Vagina (tissue), 2 donors: ENCODE measurements at regions not wholly inside any gene's neighbourhood (a gene's known extent, or its start where the extent isn't known, plus 50 kb on each side); places are given as distances from the start of the nearest gene placed in this dataset.
"Not testable (repeated sequence)": the region's sequence is repeated elsewhere in the genome, so short reads cannot be mapped to it uniquely, and the experiment has no call there.

Experiments
- DNase-seq, 2 donors: peaks; one replicate each; pipeline ENCODE4 v3.0.0-alpha.2; 2017; ENCODE audit errors: extremely low spot score in 2 of 2
- H3K27ac ChIP-seq: fragments of 200-600 bp; sonication (generic); one replicate; pipeline ENCODE4 v1.5.1; 2019
- H3K27me3 ChIP-seq: fragments of 200-600 bp; sonication (generic); one replicate; pipeline ENCODE4 v1.5.1; 2019
- H3K36me3 ChIP-seq, 2 donors: fragments of 200-600 bp; sonication (generic); one replicate each; pipeline ENCODE4 v1.5.1; 2017 to 2019
- H3K4me1 ChIP-seq: fragments of 200-600 bp; sonication (generic); one replicate; pipeline ENCODE4 v1.5.1; 2019
- H3K4me3 ChIP-seq, 2 donors: fragments of 200-600 bp; sonication (generic); 1 replicate in 1 of 2; 2 replicates in 1 of 2; pipeline ENCODE4 v1.5.1; 2016 to 2019
- H3K9me3 ChIP-seq: fragments of 200-600 bp; sonication (generic); one replicate; pipeline ENCODE4 v1.5.1; 2019
- CTCF ChIP-seq, 3 experiments: fragments of 450-650 bp in 2 of 3; fragments of 200-600 bp in 1 of 3; sonication (generic) in 1 of 3; IDR thresholded peaks; one replicate each; pipeline ENCODE4 v1.5.1; 2017 to 2019; ENCODE audit warnings: antibody characterized with exemption in 3 of 3, mild to moderate bottlenecking in 2 of 3, moderate library complexity in 2 of 3
- POLR2A ChIP-seq, 2 donors: fragments of 450-650 bp; IDR thresholded peaks; one replicate each; pipeline ENCODE4 v1.6.1; 2017; ENCODE audit warnings: antibody characterized with exemption in 2 of 2, mild to moderate bottlenecking in 2 of 2, moderate library complexity in 2 of 2
- POLR2AphosphoS5 ChIP-seq, 2 donors: sonication (generic); formaldehyde crosslinking; IDR thresholded peaks; one replicate each; pipeline ENCODE4 v1.9.0; 2017; ENCODE audit warnings: antibody characterized with exemption in 2 of 2, mild to moderate bottlenecking in 2 of 2, low read depth in 1 of 2; ENCODE audit not compliant: insufficient read depth in 1 of 2
- intact Hi-C: fragments of 100-400 bp; cut with DNase I; formaldehyde crosslinking; loops from one replicate; pipeline ENCODE4 v1.15.1; 2023

- H3K36me3 ChIP-seq: no peaks in the 10 kb centered on the region
- no peak overlapping the region for H3K4me3 ChIP-seq
- DNase-seq: no peak
These were observed 1049.0 kb downstream of the TSN start for GRCh38 chr2:122804494-122804893.

DNA sequence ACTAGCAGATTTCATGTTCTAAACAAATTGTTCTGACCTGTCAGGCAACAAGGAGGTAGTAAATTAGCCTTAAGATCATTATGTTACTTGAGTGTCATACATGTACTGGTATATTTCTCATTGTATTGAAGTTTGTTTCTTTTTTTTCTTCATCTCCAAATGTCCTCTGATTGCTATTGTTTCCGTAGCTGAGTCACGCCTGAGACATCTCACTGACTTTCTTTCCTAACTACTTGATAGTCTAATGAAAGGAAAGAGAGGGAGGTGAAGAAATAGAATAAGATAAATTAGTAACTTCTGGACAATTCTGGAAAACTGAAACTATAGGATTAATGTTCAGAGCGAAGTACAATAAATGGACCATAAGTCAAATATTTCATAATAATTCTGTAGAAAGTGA lies 1049.9 kb downstream of the TSN start:
- H3K27ac ChIP-seq: no peak overlapping the region
- H3K4me3 ChIP-seq: no peak overlapping the region
- no peaks in the 10 kb centered on the region for H3K36me3 ChIP-seq
- intact Hi-C loops: no loop called here
- DNase-seq: no peak
- TF ChIP-seq POLR2AphosphoS5 (IDR thresholded peaks at IDR 0.05; ENCODE audit: insufficient read depth in 1 of 2, low read depth in 1 of 2) (no peak), POLR2A (IDR thresholded peaks at IDR 0.05) (no peak), CTCF (IDR thresholded peaks at IDR 0.05) (no peak)
- no peaks in the 10 kb centered on the region for H3K9me3 ChIP-seq
- no peaks in the 10 kb centered on the region for H3K4me1 ChIP-seq
- H3K27me3 ChIP-seq: no peaks in the 10 kb centered on the region

More at GRCh38 chr2:122804494-122804893, 1049.0 kb downstream of the TSN start:
- Histone ChIP-seq H3K27ac (no peak overlapping the region), H3K27me3 (no peaks in the 10 kb centered on the region), H3K4me1 (no peaks in the 10 kb centered on the region), H3K9me3 (no peaks in the 10 kb centered on the region)
- intact Hi-C loops: no loop called here
- TF ChIP-seq POLR2A (IDR thresholded peaks at IDR 0.05) (no peak), POLR2AphosphoS5 (IDR thresholded peaks at IDR 0.05; ENCODE audit: insufficient read depth in 1 of 2, low read depth in 1 of 2) (no peak), CTCF (IDR thresholded peaks at IDR 0.05) (no peak)

GRCh38 chr2:122808286-122808969 lies 1053.0 kb downstream of the TSN start:
- Histone ChIP-seq H3K36me3 (no peaks in the 10 kb centered on the region), H3K27ac (no peak overlapping the region), H3K4me1 (no peaks in the 10 kb centered on the region), H3K9me3 (no peaks in the 10 kb centered on the region), H3K27me3 (no peaks in the 10 kb centered on the region), H3K4me3 (no peak overlapping the region)
- no peak for TF ChIP-seq POLR2A (IDR thresholded peaks at IDR 0.05)
- TF ChIP-seq POLR2AphosphoS5 (IDR thresholded peaks at IDR 0.05; ENCODE audit: insufficient read depth in 1 of 2, low read depth in 1 of 2): no peak
- TF ChIP-seq CTCF (IDR thresholded peaks at IDR 0.05): no peak
- no peak for DNase-seq
- intact Hi-C loops: no loop called here

GRCh38 chr2:122812214-122812613 lies 1056.8 kb downstream of the TSN start:
- H3K27me3 ChIP-seq, intact Hi-C loops, H3K27ac ChIP-seq, H3K4me1 ChIP-seq, DNase-seq, H3K4me3 ChIP-seq, H3K9me3 ChIP-seq, H3K36me3 ChIP-seq: not testable (repeated sequence)

GRCh38 chr2:122815120-122815519 lies 1059.7 kb downstream of the TSN start:
- Histone ChIP-seq H3K4me1 (no peaks in the 10 kb centered on the region), H3K9me3 (no peaks in the 10 kb centered on the region), H3K4me3 (no peak overlapping the region), H3K27me3 (no peaks in the 10 kb centered on the region), H3K27ac (no peak overlapping the region), H3K36me3 (no peaks in the 10 kb centered on the region)
- no peak for DNase-seq
- intact Hi-C loops: no loop called here
- no peak for TF ChIP-seq CTCF (IDR thresholded peaks at IDR 0.05)
- no peak for TF ChIP-seq POLR2AphosphoS5 (IDR thresholded peaks at IDR 0.05; ENCODE audit: insufficient read depth in 1 of 2, low read depth in 1 of 2)
- TF ChIP-seq POLR2A (IDR thresholded peaks at IDR 0.05): no peak
